ENCODE measurements at regions not wholly inside any gene's neighbourhood (a gene's known extent, or its start where the extent isn't known, plus 50 kb on each side); places are given as distances from the start of the nearest gene placed in this dataset.

DNA sequence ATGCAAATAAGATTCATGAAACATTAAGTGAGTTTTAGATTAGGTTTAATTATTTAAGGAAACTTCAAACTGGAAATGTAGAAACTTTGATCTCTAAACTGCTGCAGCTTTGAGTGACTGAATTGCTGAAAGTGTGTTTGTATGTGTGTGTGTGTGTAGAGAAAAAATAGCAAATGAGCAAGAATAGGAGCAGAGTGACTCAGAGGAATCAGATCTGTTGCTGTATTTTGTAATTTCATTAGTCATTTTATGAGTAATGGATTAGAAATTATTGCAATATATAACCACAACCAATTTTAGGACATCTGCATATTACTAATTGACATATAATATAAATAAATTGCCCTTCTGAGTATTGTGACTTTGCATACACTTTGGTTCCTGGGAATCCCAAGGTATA lies 52.8 kb upstream of the SLC9A9 start:
- DNase-seq = no peak

DNA sequence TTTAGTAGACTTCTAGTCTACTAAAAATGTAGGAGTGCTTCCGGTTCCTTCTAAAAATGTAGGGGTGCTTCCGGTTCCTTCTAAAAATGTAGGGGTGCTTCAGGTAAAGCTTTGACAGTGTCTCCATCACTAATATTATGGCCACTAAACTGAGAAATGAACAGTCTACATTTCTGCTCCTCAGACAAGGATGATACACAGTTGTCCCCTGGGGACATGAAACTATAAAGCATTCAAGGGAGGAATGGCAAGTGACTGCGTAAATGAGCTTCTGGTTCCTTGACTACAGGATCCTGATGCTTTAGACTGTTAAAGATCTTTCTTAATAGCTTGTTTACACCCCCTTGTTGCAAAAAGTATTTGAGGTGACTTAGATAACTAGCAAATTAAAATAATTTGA lies 53.9 kb upstream of the SLC9A9 start:
- DNase-seq = no peak

DNA sequence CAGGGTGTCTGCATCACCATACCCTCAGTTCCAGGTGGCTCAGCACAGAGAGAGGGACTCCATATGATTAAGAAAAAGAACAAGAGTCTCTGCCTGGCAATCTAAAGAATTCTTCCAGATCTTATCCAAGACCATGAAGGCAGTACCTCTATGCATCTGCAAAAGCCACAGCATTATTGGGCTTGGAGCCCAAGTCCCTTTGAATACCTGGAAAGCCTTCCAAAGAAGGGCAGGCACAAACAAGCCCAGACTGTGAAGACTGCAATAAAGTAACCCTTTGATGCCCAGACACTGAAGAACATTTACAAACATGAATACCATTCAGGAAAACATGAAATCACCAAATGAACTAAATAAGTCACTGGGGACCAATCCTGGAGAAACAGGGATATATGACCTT lies 60.9 kb upstream of the DIPK2A start:
- no peak for DNase-seq

DNA sequence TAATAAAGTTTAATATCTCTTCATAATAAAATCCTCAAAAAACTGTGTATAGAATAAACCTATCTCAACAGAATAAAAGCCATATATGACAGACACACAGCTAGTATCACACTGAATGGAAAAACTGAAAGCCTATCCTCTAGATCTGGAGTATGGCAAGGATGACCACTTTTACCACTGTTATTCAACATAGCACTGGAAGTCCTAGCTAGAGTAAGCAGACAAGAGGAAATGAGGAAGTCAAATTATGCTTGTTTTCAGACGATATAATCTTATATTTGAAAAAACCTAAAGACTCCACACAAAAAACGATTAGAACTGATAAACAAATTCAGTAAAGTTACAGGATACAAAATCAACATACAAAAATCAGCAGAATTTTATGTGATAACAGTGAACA lies 57.4 kb upstream of the DIPK2A start:
- DNase-seq = no peak

DNA sequence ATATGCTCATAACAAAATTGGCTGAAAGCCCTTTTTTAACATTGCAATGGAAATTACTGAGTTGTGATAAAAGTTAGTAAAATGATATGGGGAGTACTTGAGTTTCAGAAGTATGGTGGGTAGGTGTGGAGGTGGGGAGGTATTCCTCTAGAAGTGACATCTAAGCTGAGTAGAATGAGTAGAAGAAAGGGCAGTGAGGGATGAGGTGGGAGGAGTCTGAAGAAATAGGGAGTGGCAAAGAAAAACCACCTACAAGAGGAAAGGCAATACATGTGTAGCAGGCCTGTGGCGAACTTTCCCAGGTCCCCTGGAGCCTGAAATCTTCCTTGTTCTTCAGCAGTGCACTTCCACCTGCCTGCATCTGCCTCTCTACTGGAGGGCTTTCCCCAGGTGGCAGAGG lies 52.8 kb upstream of the DIPK2A start:
- DNase-seq = no peak

DNA sequence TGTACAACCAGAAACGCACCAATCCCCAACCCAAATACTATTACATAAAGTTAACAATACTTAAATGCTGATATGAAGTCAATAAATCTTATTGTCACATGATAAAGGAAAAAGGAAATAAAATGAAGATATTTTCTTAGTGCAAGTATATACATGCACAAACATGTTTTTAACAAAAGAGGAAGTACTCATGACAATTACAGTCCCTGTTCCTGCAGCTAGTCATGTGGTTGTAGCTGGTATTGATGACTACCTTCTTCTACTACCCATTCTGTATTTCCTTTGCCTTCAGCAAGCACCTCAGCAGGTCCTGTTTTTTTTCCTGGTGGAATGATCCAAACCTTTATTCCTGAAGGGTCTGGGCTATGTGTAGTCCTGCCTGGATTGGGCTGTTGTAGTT lies 50.4 kb upstream of the DIPK2A start:
- DNase-seq = peak; percentile 77

Measured in MV-4-11 (cell line).